H1 (cell line): ENCODE measurements at regions not wholly inside any gene's neighbourhood (a gene's known extent, or its start where the extent isn't known, plus 50 kb on each side); places are given as distances from the start of the nearest gene placed in this dataset.

Source experiments
- CTCF ChIA-PET: fragments of 300-600 bp; sonication (Branson Sonifier 250); formaldehyde crosslinking; loops from one replicate; lab custom pipeline; 2021; ENCODE audit not compliant: partially characterized antibody; lab: Charles Lee
- POLR2A ChIA-PET: fragments of 300-600 bp; sonication (Branson Sonifier 250); formaldehyde crosslinking; loops from one replicate; lab custom pipeline; 2021; ENCODE audit warnings: inconsistent platforms; ENCODE audit not compliant: partially characterized antibody; lab: Charles Lee
- DNase-seq, 2 experiments: peaks; one replicate each; pipeline versions ENCODE4 v3.0.0 to v3.0.0-alpha.2; 2010 to 2022; ENCODE audit warnings: low spot score in 2 of 2, low read depth in 1 of 2, mixed read lengths in 1 of 2
- FAIRE-seq: peaks from 2 replicates; lab custom pipeline; 2011; peaks lifted over from hg19 to GRCh38; lab: Jason Lieb, UNC
- H2AFZ ChIP-seq: 2 replicates; pipeline ENCODE4 v1.8.1; 2012; ENCODE audit warnings: low read length, inconsistent platforms
- H2AK5ac ChIP-seq: 2 replicates; pipeline ENCODE4 v1.6.1; 2013; ENCODE audit warnings: low read depth, low read length
- H2BK120ac ChIP-seq: replicated peaks from 2 replicates; pipeline ENCODE3; 2013; ENCODE audit warnings: low read depth, low read length, inconsistent platforms
- H2BK12ac ChIP-seq: 2 replicates; pipeline ENCODE4 v1.6.1; 2013; ENCODE audit warnings: low read depth, low read length
- H2BK15ac ChIP-seq: 2 replicates; pipeline ENCODE4 v1.6.1; 2013; ENCODE audit warnings: low read length
- H2BK20ac ChIP-seq: 2 replicates; pipeline ENCODE4 v1.6.1; 2013; ENCODE audit warnings: low read length
- H2BK5ac ChIP-seq: 2 replicates; pipeline ENCODE4 v1.6.1; 2013; ENCODE audit warnings: low read depth, low read length
- H3K14ac ChIP-seq: 2 replicates; pipeline ENCODE4 v1.6.1; 2013; ENCODE audit warnings: inconsistent platforms; ENCODE audit not compliant: insufficient read length
- H3K18ac ChIP-seq: 2 replicates; pipeline ENCODE4 v1.6.1; 2013; ENCODE audit warnings: low read length; ENCODE audit errors: extremely low read depth
- H3K23ac ChIP-seq: 2 replicates; pipeline ENCODE4 v1.6.1; 2013; ENCODE audit warnings: inconsistent platforms; ENCODE audit not compliant: insufficient read length
- H3K23me2 ChIP-seq: 2 replicates; pipeline ENCODE4 v1.6.1; 2013; ENCODE audit warnings: low read depth, low read length
- H3K27ac ChIP-seq: 2 replicates; pipeline ENCODE4 v1.6.1; 2011; ENCODE audit warnings: low read depth, low read length, inconsistent platforms
- H3K27me3 ChIP-seq, 4 experiments: replicated peaks in 1 of 4; 1 replicate in 1 of 4; 2 replicates in 3 of 4; pipeline versions ENCODE4 v1.6.1 to v1.8.1; 2011 to 2013; ENCODE audit warnings: low read length in 3 of 4, mild to moderate bottlenecking in 3 of 4, inconsistent platforms in 2 of 4, mixed read lengths in 2 of 4, moderate library complexity in 1 of 4; ENCODE audit not compliant: control insufficient read depth in 3 of 4, insufficient read depth in 3 of 4; ENCODE audit errors: extremely low read depth in 1 of 4
- H3K36me3 ChIP-seq, 4 experiments: 2 replicates each; pipeline versions ENCODE4 v1.6.1 to v1.8.1; 2011 to 2013; ENCODE audit warnings: mild to moderate bottlenecking in 4 of 4, low read length in 3 of 4, moderate library complexity in 2 of 4, control low read depth in 1 of 4, inconsistent platforms in 1 of 4; ENCODE audit not compliant: insufficient read depth in 4 of 4, control insufficient read depth in 2 of 4
- H3K4ac ChIP-seq: replicated peaks from 2 replicates; pipeline ENCODE3; 2013; ENCODE audit warnings: low read length, low read depth, mixed read lengths, inconsistent platforms; ENCODE audit not compliant: insufficient read length
- H3K4me1 ChIP-seq, 4 experiments: replicated peaks in 1 of 4; 1 replicate in 1 of 4; 2 replicates in 3 of 4; pipeline versions ENCODE4 v1.6.1 to v1.8.1; 2011 to 2013; ENCODE audit warnings: low read length in 3 of 4, inconsistent platforms in 2 of 4, mixed read lengths in 1 of 4; ENCODE audit not compliant: insufficient read depth in 4 of 4, control insufficient read depth in 3 of 4
- H3K4me2 ChIP-seq, 2 experiments: 2 replicates each; pipeline versions ENCODE4 v1.6.1 to v1.8.1; 2011 to 2013; ENCODE audit warnings: low read depth in 2 of 2, low read length in 2 of 2, control low read depth in 1 of 2, inconsistent platforms in 1 of 2, mild to moderate bottlenecking in 1 of 2; ENCODE audit not compliant: insufficient read depth in 1 of 2
- H3K4me3 ChIP-seq, 4 experiments: fragments of 200-600, 300-600 bp in 1 of 4; sonication (generic), shearing (Covaris generic), sonication (Bioruptor Twin) in 1 of 4; 2 replicates each; pipeline versions ENCODE4 v1.5.1 to v1.8.1; 2011 to 2016; ENCODE audit warnings: low read length in 4 of 4, low read depth in 3 of 4, control low read depth in 2 of 4, inconsistent platforms in 2 of 4, mild to moderate bottlenecking in 2 of 4, mixed read lengths in 1 of 4, moderate library complexity in 1 of 4; ENCODE audit not compliant: insufficient read depth in 2 of 4; ENCODE audit errors: extremely low read depth in 1 of 4
- H3K56ac ChIP-seq: replicated peaks from 2 replicates; pipeline ENCODE3; 2013; ENCODE audit warnings: low read depth, mild to moderate bottlenecking, mixed read lengths, low read length, inconsistent platforms; ENCODE audit not compliant: insufficient read length
- H3K79me1 ChIP-seq: 2 replicates; pipeline ENCODE4 v1.6.1; 2013; ENCODE audit warnings: low read depth, low read length, control low read depth
- H3K79me2 ChIP-seq, 2 experiments: 2 replicates each; pipeline versions ENCODE4 v1.6.1 to v1.8.1; 2012 to 2013; ENCODE audit warnings: low read length in 2 of 2, mild to moderate bottlenecking in 2 of 2, inconsistent platforms in 1 of 2; ENCODE audit not compliant: insufficient read depth in 2 of 2, control insufficient read depth in 1 of 2
- H3K9ac ChIP-seq, 4 experiments: replicated peaks in 1 of 4; 1 replicate in 1 of 4; 2 replicates in 3 of 4; pipeline versions ENCODE4 v1.6.1 to v1.8.1; 2011 to 2013; ENCODE audit warnings: low read depth in 3 of 4, low read length in 3 of 4, control low read depth in 2 of 4, mild to moderate bottlenecking in 2 of 4, moderate library complexity in 2 of 4, inconsistent platforms in 1 of 4; ENCODE audit errors: extremely low read depth in 1 of 4
- H3K9me3 ChIP-seq, 2 experiments: 2 replicates each; pipeline versions ENCODE4 v1.6.1 to v1.8.1; 2012 to 2013; ENCODE audit warnings: mild to moderate bottlenecking in 2 of 2, moderate library complexity in 2 of 2, control low read depth in 1 of 2, inconsistent platforms in 1 of 2, low read depth in 1 of 2, low read length in 1 of 2, mixed read lengths in 1 of 2; ENCODE audit not compliant: insufficient read depth in 2 of 2
- H4K20me1 ChIP-seq, 2 experiments: replicated peaks in 1 of 2; 2 replicates each; pipeline versions ENCODE3 to v1.8.1; 2011 to 2013; ENCODE audit warnings: inconsistent platforms in 2 of 2, low read length in 2 of 2, mild to moderate bottlenecking in 1 of 2; ENCODE audit not compliant: insufficient read depth in 2 of 2, control insufficient read depth in 1 of 2
- H4K5ac ChIP-seq: 2 replicates; pipeline ENCODE4 v1.6.1; 2013; ENCODE audit warnings: low read length, low read depth, mixed read lengths, inconsistent platforms; ENCODE audit not compliant: insufficient read length
- H4K8ac ChIP-seq: 2 replicates; pipeline ENCODE4 v1.8.0; 2013; ENCODE audit warnings: mild to moderate bottlenecking, moderate library complexity, low read length, inconsistent platforms; ENCODE audit not compliant: insufficient read depth; ENCODE audit errors: extremely low read depth
- H4K91ac ChIP-seq: replicated peaks from 2 replicates; pipeline ENCODE3; 2013; ENCODE audit warnings: low read length, mixed read lengths, inconsistent platforms; ENCODE audit not compliant: insufficient read length
- CBX5 ChIP-seq: fragments of 300-800, 300-1000 bp; sonication (generic); IDR thresholded peaks from 2 replicates; pipeline ENCODE4 v1.7.1; 2016; ENCODE audit warnings: antibody characterized with exemption, low read length, low read depth
- CHD1 ChIP-seq: IDR thresholded peaks from 2 replicates; pipeline ENCODE4 v1.6.1; 2012; ENCODE audit warnings: low read depth, low read length, improper control_type of control experiment
- CHD2 ChIP-seq: IDR thresholded peaks from 2 replicates; pipeline ENCODE4 v1.6.1; 2012; ENCODE audit warnings: low read length, improper control_type of control experiment
- EGR1 ChIP-seq: IDR thresholded peaks from 2 replicates; pipeline ENCODE4 v1.6.1; 2011; ENCODE audit warnings: low read depth, low read length, borderline replicate concordance
- EZH2 ChIP-seq: fragments of 200-600 bp; sonication (generic); IDR thresholded peaks from 2 replicates; pipeline ENCODE4 v1.7.1; 2012; ENCODE audit warnings: low read depth, mild to moderate bottlenecking, moderate library complexity, low read length, inconsistent platforms; ENCODE audit not compliant: severe bottlenecking
- NANOG ChIP-seq: IDR thresholded peaks from 2 replicates; pipeline ENCODE4 v1.6.1; 2011; ENCODE audit warnings: low read length, low read depth, mild to moderate bottlenecking, inconsistent platforms; ENCODE audit not compliant: insufficient read depth, poor library complexity, severe bottlenecking
- RBBP5 ChIP-seq: IDR thresholded peaks from 2 replicates; pipeline ENCODE4 v1.7.1; 2012; ENCODE audit warnings: low read depth, mild to moderate bottlenecking, inconsistent platforms, low read length, moderate library complexity, borderline replicate concordance
- SAP30 ChIP-seq: fragments of 300-600 bp; sonication (generic); IDR thresholded peaks from 2 replicates; pipeline ENCODE4 v1.7.1; 2012; ENCODE audit warnings: low read length, moderate library complexity, mild to moderate bottlenecking, inconsistent platforms; ENCODE audit not compliant: insufficient read depth, insufficient replicate concordance
- SP2 ChIP-seq: IDR thresholded peaks from 2 replicates; pipeline ENCODE4 v1.6.1; 2012; ENCODE audit warnings: mild to moderate bottlenecking, low read length, inconsistent platforms
- TAF7 ChIP-seq: optimal IDR thresholded peaks from 2 replicates; pipeline ENCODE3; 2011; ENCODE audit warnings: low read depth, mild to moderate bottlenecking, inconsistent platforms, low read length, moderate library complexity, borderline replicate concordance
- TBP ChIP-seq: IDR thresholded peaks from 2 replicates; pipeline ENCODE4 v1.6.1; 2011; ENCODE audit warnings: low read depth, low read length, improper control_type of control experiment
- YY1 ChIP-seq: IDR thresholded peaks from 2 replicates; pipeline ENCODE4 v1.6.1; 2011; ENCODE audit warnings: low read depth, mild to moderate bottlenecking, low read length
- ZNF274 ChIP-seq: IDR thresholded peaks from 2 replicates; pipeline ENCODE4 v1.7.0; 2012; ENCODE audit warnings: low read length, borderline replicate concordance; ENCODE audit errors: extremely low read depth
- WGBS, 2 experiments: shearing (Covaris generic) in 1 of 2; methylation state at CpG; one replicate each; pipeline versions ENCODE4 v1.1.6 to v1.1.7; 2013 to 2015; ENCODE audit warnings: low lambda C conversion rate in 2 of 2, mixed read lengths in 2 of 2, inconsistent platforms in 1 of 2, low coverage in 1 of 2, missing lambda C conversion rate in 1 of 2; ENCODE audit not compliant: insufficient replicate concordance in 2 of 2, insufficient coverage in 1 of 2, insufficient read length in 1 of 2; ENCODE audit errors: extremely low coverage in 1 of 2, missing lambda C conversion rate in 1 of 2; 5-methylcytosine and 5-hydroxymethylcytosine counted together
- TF ChIP-seq, protein P1 (sequence below): IDR thresholded peaks from 2 replicates; pipeline ENCODE4 v1.6.1; 2011; ENCODE audit warnings: low read length, improper control_type of control experiment

DNA sequence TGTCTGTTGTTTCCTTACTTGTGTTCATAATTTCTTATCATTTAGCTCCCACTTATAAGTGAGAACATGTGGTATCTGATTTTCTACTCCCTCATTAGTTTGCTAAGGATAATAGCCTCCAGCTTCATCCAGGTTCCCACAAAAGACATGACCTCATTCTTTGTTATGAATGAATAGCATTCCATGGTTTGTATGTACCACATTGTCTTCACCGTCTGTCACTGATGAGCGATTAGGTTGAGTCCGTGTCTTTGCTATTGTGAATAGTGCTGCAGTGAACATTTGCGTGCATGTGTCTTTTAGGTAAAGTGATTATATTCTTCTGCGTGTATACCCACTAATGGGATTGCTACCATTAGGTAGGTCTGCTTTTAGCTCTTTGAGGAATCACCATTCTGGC, 624.3 kb upstream of the EPHA5 start:
- Histone ChIP-seq H3K4me2 (no peak overlapping the region), H3K14ac (no peak overlapping the region), H2AK5ac (no peak overlapping the region), H4K20me1 (no peaks in the 10 kb centered on the region), H3K23ac (no peak overlapping the region), H3K9me3 (no peaks in the 10 kb centered on the region), H3K18ac (no peak overlapping the region), H3K4me1 (peaks cover 0 to 7% (median 0%) of the 10 kb centered on the region in 4 experiments; a peak in 1 of 7 replicates), H3K23me2 (no peaks in the 10 kb centered on the region), H3K79me1 (no peaks in the 10 kb centered on the region), H2BK5ac (no peak overlapping the region), H3K56ac (no peak overlapping the region), H2BK15ac (no peak overlapping the region), H3K79me2 (no peaks in the 10 kb centered on the region), H2AFZ (0 out of 2 replicates have a peak overlapping the region, but pooled peaks have one; percentile 49), H2BK20ac (no peak overlapping the region), H3K36me3 (no peaks in the 10 kb centered on the region), H3K4ac (no peak overlapping the region), H3K4me3 (no peak overlapping the region), H3K27me3 (no peaks in the 10 kb centered on the region), H3K9ac (no peak overlapping the region), H3K27ac (no peak overlapping the region), H2BK12ac (no peak overlapping the region), H4K5ac (no peak overlapping the region), H4K91ac (no peak overlapping the region), H2BK120ac (no peak overlapping the region), H4K8ac (no peak overlapping the region)
- POLR2A ChIA-PET = no interaction called here
- WGBS, 2 experiments = 91% methylated on average over 5 of the region's 5 CpGs; no CpG with 5 or more reads in 1 of the 2 experiments
- CTCF ChIA-PET = no interaction called here
- FAIRE-seq = no peak
- DNase-seq = no peak
- TF ChIP-seq YY1 (no peak), TAF7 (no peak), TBP (no peak), ZNF274 (no peak), EGR1 (no peak), SP2 (no peak), CHD1 (no peak), SAP30 (no peak), RBBP5 (no peak), EZH2 (no peak), CBX5 (no peak), NANOG (no peak), CHD2 (no peak)
- TF ChIP-seq, protein P1, sequence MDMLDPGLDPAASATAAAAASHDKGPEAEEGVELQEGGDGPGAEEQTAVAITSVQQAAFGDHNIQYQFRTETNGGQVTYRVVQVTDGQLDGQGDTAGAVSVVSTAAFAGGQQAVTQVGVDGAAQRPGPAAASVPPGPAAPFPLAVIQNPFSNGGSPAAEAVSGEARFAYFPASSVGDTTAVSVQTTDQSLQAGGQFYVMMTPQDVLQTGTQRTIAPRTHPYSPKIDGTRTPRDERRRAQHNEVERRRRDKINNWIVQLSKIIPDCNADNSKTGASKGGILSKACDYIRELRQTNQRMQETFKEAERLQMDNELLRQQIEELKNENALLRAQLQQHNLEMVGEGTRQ = no peak
